Tongue (tissue), 1 donor: ENCODE measurements at regions not wholly inside any gene's neighbourhood (a gene's known extent, or its start where the extent isn't known, plus 50 kb on each side); places are given as distances from the start of the nearest gene placed in this dataset.
"Not testable (repeated sequence)": the region's sequence is repeated elsewhere in the genome, so short reads cannot be mapped to it uniquely, and the experiment has no call there.

Source experiments
- DNase-seq: peaks from one replicate; pipeline ENCODE4 v3.0.0-alpha.2; 2015

DNA sequence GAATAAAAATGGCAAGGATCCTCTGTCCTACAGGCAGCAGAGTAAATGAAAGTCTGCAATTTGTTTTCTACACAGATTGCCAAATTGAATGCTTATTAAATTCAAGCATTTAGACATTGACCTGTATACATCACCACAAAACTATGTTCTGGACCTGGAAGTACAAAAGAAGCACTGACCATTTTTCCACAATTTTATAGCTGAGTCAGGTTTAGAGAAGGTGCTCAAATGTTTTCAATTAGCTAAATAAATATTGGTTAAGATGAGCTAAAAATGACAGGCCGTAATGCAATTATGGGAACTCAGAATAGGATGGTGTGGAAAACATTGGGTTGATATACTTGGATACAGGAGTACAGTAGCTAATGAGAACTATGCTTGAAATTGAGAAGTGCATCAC lies 490.7 kb upstream of the MEIS1 start:
- DNase-seq: no peak

DNA sequence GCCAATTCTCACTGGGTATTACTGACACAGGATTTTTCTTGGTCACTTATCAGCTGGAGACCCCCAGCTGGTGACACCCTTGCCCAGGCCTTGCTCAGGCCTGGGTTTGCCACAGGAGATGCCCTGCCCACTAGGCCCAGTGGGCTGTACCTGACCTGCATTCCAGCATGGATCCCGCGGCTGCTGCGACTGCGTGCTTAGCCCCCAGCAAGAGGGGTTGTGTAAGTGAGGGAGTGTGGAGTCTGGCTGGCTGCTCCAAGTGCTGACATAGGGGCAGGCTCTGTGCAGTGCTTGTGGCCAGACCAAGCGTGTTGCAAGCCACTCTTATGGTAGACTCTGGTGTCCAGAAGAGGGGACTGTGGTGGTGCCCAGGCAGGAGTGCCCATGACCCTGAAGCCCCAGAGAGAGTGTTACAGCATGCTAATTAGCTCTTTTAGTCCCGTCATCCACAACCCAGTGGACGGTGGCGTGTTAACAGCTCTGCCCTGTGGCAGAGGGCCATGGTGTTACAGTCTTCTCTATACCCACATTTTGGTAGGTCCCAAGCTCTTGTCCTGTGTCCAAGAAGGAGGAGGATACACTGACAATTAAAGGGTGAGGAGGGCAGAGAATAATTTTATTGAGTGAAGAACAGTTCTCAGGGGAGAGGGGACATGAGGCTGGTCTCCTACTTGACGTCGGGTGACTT lies 491.7 kb upstream of the MEIS1 start:
- DNase-seq: no peak

DNA sequence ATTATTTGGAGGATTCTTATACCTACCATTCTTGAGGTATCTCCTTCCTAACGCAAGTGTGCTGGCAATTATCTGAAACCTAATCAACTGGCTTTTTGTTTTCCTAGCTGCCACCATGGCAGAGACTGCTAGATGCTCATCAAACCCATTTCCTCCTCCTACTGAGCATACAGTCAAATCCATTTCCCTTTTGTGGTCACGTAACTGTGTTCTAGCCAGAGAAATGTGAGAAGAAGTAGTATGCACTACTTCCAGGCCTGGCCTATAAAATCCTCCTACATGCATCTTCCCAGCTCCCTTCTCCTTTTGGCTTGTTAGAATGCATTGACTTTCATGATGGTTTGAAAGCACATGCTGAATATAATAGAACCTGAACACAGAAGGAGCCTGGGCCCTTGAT lies 494.1 kb upstream of the MEIS1 start:
- DNase-seq: no peak

DNA sequence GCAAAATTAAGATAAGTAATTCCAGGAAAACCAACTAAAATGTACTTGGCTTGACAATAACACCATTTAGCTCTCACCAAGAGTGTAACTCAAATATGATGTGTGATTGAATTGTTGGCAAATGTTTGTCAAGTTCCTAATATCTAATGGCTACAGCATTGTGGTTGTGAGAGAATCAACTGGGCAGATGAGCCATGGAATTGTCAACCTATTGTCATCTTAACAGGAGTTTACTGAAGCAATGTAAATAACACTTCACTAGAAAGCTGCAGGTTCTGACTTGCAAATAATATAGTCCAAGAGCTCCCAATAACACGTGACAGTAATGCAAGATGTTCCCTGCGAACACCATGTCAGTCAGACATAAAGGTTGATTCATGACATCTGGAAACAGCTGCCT lies 495.2 kb upstream of the MEIS1 start:
- DNase-seq: peak; percentile 26

DNA sequence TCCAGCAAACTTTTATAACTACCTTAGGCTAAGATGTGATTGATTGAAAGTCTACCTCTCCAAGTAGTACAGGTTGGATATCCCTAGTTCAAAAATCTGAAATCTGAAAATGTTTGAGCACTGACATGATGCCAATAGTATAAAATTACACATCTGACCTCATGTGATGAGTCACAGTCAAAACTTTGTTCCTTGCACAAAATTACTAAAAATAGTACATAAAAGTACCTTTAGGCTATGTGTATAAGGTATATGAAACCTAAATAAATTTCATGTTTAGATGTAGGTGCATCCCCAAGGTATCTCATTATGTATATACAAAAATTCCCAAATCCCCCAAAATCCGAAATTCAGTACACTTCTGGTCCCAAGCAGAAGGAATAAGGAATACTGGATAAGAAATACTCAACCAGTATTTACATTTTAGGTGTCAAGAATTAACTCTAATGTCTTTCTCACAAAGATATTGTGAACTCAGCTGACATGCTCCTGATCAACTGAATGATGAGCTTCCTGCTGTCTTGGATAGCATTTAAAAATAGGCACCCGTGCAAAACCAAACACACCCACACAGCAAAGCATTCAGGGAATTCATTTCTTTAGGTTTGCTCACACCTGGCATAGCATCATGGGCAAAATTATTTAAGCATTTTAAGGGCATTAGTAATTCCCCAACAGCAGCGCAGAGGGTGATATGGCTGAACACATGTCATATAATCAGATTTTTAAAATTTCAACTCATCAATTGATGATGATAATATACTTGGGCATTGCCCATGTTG lies 497.4 kb upstream of the MEIS1 start:
- DNase-seq: no peak

DNA sequence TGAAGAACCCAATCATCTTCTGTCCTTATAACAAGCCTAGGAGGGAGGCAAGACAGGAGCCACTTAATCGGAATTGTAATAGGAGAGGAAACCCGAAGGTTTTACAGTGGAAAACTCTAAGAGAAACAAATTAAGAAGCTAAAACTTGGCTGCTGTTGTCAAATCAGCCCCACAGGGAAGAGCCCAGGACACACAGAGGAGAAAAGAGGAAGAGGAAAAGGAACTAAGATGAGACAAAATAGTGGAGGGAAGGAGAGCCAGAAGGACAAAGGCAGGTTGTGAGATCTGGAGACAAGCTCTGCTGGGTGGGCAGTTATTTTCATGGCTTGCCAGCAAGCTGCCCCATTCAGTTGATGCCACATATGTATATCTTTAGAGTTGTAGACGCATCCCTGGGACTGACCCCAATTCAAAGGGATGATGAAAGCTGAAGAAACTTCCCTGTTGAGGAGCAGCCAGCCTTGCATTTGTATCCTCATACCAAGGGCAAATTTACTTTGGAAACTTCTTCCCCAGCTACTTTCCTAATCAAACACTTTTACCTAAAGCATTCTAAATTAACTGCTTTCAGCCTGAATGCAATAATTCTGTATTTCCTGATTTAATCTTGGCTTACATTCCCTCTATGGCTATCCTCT lies 499.8 kb upstream of the MEIS1 start:
- DNase-seq: no peak

DNA sequence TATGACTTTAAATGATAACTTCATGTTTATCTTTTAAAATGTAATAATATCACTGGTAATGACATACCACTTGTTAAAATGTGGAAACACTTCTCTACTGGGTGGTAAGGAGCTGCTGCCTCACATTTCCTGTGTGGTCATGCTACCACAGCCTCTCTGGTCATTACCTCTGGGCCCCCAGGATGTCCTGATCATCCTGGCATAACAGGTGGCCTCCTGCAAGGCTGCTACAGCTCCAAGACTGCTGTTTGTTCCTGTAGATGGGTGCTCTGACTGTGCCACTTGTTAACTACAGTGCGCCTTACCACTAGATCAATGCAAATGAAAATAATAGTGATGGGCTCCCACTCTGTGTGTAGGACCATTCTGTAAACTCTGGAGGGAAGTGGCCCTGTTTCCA lies 500.2 kb upstream of the SPRED2 start:
- DNase-seq: no peak

DNA sequence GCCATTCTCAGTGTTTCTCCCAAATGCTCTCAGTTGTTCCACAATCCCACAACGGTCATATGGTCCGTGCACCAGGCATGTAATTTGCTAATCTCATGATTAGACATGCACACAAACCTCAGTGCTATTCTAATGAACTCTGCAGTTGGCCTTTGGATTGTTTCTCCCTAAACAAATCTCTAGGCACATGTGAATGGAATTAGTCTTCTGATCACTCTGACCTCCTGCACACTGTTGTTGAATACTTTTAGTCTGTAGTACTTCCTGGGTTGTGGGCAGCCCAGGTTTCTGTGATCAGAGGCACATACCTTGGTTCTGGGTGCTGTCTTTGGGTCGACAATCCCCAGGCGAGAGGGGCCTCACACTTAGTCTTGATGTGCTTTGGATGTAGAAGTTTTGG lies 498.7 kb upstream of the SPRED2 start:
- peak; percentile 71 for DNase-seq

DNA sequence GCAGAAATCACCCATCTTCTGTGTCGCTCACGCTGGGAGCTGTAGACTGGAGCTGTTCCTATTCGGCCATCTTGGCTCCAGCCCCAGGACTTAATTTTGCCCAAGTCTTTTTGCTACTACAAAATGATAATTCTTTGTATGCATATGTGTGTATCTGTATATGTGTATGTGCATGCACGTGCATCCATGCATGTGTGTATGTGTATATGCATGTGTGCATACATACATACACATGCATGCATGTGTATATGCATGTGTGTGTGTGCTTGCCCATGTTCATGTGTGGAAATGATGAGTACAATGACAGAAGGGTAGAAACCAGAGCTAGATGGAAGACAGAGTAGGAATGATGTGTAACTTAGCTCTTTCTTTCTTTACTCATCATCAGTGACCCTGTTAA lies 497.9 kb upstream of the SPRED2 start:
- no peak for DNase-seq

DNA sequence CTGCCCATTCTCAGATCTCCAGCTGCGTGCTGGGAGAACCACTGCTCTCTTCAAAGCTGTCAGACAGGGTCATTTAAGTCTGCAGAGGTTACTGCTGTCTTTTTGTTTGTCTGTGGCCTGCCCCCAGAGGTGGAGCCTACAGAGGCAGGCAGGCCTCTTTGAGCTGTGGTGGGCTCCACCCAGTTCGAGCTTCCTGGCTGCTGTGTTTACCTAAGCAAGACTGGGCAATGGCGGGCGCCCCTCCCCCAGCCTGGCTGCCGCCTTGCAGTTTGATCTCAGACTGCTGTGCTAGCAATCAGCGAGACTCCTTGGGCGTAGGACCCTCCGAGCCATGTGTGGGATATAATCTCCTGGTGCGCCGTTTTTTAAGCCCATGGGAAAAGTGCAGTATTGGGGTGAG lies 497.3 kb upstream of the SPRED2 start:
- DNase-seq: not testable (repeated sequence)

DNA sequence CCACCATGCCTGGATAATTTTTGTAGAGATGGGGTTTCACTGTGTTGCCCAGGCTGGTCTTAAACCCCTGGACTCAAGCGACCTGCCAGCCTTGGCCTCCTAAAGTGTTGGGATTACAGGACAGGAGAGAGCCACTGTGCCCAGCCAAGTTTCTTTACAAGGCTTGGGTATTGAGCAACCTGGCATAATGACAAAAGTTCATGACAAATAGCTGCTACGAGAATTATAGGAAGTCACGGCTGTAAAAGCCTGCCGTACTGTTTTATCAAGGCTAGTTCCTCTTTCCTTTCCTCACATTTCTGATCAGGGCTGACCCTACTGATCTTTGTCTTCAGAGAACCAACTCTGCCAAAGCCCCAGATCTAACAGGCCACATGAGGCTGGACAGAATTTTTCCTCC lies 490.4 kb upstream of the SPRED2 start:
- no peak for DNase-seq

DNA sequence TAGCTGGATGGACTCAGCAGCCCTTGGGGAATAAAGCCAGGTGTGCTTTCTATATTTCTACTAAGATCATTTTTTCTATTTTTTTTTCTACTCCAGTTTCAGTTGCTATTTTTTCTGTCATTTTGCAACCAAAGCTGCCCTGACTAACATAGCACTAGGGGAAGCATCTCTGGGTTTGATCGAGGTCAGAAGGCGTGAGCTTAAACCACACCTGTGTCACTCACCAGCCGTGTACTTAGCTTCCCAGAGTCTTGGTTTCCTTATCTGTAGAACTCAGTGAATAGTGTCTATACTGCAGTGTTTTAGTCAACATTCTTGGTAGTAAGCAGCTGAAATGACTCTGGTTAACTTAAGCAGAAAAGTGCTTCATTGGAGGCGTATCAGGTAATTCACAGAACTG lies 489.6 kb upstream of the SPRED2 start:
- DNase-seq: no peak

DNA sequence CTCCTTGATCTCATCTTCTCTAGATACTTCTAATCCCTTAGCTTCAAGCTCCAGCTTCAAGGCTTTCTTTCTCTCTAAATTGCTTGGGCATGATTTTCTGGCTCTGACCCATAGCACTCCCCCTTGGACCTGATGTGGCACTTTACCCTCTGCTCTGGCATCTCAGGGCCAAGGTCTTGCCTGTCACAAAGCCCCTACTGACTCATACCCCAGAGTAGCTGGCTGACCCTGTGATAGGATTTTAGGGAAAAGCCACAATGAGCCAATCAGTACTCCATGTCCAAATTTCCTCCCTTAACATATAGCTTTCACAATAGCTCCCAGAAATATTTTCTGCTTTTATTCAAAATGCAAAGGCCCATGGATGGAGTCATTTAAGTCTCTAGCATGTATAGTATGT lies 488.7 kb upstream of the SPRED2 start:
- no peak for DNase-seq

DNA sequence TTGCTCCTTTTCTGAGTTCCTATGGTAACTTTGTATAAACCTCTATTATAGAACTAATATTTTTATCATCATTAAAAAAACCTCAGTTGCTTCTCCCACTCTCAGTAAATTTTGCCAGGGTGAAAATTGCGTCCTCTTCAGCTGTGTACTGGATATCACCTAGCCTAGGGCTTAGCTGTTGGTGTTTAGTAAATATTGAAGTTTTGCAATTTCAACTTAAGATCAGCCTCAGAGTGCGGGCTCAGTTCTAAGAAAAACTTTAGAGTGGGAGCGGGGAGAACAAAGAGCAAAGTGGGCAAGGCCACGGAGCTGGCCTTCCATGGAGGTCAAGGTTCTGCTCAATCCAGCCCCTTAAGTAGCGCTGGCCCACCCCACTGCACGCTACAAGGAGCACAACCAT lies 488.3 kb upstream of the SPRED2 start:
- no peak for DNase-seq

DNA sequence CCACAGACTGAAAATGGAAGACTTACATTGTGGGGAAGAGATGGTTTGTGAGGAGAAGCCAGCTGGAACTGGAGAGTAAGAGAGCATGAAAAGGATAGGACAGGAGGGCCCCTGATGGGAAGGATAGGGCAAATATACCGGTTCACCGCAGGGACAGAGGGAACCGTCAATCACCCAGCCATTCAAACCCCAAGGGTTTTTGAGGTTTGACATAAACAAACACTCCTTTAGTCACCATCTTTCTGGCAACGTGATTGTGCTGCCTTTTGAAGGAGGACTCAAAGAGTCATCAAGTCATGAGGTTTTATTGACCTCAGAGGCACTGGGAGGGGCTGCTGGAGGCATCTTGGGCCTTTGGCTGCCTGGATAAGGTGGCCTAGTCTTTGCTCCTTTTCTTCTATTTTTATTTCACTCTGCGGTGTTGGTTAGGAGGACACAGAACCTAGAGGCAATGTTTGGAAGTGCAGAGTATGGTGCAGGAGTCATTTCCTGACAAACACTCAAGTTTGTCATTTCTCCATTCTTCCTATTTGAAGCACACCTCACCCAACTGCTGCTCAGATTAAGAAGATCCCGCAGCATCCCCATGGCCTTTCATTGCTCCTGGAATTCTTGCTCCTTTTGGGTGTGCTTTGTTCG lies 487.3 kb upstream of the SPRED2 start:
- DNase-seq: no peak

DNA sequence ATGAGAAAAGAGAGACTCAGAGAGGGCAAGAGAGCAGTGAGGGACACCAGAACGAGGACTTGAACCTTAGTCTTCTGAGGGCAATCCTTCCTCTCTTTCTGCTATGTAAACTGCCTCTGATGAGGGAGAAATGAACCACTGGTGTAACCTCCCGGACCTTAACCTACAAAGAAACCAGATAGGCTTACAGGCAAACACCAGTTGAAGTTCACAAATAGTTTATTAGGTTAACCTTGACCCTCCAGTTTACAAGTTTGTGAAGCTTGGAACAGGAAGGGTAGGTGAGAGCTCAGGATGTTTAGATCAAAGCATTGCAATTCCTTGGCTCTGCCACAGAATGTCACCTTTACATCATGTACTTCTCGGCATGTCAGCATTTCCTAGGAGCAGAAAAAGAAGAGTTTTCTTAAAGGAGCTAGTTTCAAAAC lies 486.4 kb upstream of the SPRED2 start:
- DNase-seq: no peak

DNA sequence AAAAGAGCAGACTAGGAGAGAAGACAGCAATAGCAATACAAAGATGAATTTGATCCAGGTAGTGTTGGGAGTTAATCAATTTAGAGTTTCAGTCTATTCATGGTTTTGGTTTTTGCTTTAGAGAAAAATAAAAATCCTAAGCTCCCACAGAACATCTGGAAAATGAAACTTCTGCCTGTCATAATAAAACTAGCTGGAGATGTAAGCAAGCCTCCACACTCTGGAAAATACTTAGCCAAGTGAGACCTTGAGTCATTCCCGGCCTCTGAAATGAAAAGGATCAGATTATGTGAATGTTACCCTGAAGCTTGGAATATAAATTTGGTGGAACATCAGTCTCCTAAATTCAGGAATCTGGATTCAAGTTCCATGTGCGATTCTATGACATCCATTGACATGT lies 485.6 kb upstream of the SPRED2 start:
- peak; percentile 70 for DNase-seq

DNA sequence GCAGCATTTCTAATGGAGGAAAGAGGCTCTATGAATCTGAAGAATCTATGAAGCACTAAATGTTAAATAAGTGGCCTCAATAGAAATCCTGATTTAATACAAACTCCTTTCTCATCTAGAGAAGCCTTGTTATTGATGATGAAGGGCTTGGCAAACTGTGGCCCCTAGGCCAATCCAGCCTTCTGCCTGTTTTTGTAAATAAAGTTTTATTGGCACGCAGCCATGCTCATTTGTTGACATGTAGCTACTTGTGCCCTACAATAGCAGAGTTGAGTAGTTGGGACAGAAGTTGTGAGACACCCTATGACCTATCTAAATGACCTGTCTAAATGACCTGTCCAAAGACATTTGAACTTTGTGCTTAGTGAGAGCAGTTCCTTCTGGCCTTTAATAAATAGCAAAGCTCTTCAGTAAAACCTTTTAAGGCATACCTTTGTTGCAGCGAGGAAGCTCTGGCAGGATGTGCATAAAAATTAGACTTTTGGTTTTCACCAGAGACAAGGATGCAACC lies 484.4 kb upstream of the SPRED2 start:
- DNase-seq: no peak

DNA sequence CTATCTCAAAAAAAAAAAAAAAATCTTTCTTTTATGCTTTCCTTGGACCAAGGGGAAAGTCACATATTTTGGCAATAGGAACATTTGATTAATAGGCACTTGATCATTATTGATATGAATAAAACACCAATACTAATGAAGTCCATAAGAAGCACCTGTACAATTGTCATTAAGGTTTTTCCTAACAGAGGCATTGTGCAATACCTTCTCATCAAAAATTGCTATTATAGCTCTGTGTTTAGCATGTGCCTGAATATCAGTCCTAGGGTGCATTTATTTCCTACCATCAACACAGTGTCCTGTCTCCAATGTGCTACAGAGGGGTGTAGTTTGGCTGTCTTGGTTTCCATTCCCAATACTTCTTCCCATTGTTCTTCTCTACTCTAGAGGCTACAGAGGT lies 483.8 kb upstream of the SPRED2 start:
- DNase-seq: no peak

DNA sequence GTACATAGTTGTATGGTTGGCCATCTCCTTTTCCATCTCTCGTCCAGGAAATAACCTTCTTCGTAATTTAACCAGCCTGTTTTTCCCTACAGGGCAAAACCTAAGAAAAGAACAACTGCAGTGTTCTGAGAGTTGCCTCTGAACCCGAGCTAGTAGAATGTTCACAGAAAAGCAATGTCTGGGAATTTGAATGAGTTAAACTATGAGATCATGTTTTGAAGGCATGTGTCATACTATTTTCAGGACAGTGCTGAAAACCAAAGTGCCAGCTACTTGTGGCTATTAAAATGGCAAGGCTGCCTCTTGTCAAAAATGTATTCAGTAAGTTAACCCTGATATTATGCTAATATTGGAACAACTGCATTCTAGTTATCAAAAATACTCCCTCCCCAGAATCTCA lies 482.9 kb upstream of the SPRED2 start:
- DNase-seq: no peak

DNA sequence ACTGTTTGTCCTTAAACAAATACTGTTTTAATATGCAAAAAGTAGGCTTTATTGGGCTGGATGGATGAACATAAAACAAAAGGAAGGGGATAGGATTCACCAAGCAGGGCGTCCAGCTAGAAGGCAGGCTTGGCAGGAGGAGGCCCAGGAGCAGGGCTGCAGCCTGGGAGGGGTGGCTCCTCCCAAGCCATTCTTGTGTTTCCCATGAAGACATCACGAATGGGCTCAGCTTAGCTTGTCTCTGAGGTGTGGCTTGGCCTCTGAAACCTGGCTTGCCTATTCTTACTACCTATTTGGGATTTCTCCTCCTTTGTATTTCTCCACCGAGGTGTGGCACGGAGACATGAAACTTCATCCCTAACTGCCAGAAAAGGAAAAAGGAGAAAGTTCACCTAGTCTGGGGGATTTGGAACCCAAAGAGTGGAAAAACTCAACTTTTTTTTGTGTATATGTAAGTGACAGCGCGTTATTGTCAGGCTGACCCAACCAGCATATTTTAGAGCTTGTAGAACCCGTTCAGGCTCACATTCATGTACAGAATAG lies 481.9 kb upstream of the SPRED2 start:
- DNase-seq: no peak

DNA sequence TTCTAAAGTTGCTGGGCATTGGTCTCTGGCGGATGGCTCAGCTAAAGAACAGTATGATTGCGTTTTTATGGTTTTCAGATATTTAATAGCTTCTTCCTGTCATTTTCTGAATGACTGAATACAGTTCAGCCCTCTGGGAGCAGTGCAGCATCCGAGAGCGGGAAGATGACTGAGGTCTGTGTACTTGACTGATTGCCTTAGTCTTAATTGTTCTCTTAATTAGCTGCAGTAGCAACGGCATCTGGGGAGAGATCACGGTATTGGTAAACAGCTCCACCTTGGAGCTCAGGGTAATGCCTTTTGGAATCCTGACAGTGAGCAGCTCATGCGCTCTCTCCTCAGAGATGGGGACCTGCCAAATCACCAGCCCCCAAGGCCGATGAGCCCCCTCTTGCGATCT lies 481.4 kb upstream of the SPRED2 start:
- DNase-seq: no peak

DNA sequence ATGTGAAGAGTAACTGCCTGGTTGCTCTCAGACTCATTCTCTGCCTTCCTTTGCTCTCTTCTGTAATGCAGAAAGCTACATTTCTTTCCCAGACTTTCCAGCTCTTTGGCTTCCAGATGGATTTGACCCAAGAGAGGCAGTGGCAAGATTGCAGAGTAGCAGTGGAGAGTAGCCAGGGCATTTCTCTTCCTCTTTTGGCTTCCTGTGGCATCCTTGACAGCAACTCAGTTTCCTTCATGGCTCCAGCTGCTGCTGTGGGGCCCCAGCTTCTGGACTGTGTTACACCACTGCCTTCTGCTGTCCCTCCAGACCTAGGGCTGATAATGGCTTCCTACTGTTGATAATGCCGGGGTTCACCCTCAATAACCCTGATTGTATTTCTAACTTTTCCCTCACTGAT lies 469.4 kb upstream of the SPRED2 start:
- no peak for DNase-seq
